Heart left ventricle (tissue), 16 donors: ENCODE measurements at regions not wholly inside any gene's neighbourhood (a gene's known extent, or its start where the extent isn't known, plus 50 kb on each side); places are given as distances from the start of the nearest gene placed in this dataset.
"Not testable (repeated sequence)": the region's sequence is repeated elsewhere in the genome, so short reads cannot be mapped to it uniquely, and the experiment has no call there.

Source experiments
- ATAC-seq, 4 donors: fragments of 200-7000 bp; cut with Tn5 transposase; one replicate each; pipeline ENCODE4 v1.9.1; 2020 to 2022; ENCODE audit warnings: moderate library complexity in 4 of 4, mild to moderate bottlenecking in 3 of 4, moderate number of reproducible peaks in 1 of 4
- DNase-seq, 5 donors: peaks; one replicate each; pipeline ENCODE4 v3.0.0-alpha.2; 2020
- H3K27ac ChIP-seq, 12 donors: fragments of 200-600 bp; sonication (generic) in 4 of 12; one replicate each; pipeline versions ENCODE4 v1.5.0 to v1.8.0; 2016 to 2022; ENCODE audit warnings: mild to moderate bottlenecking in 2 of 12
- H3K27me3 ChIP-seq, 9 donors: fragments of 200-600 bp; sonication (generic) in 2 of 9; one replicate each; pipeline versions ENCODE4 v1.5.1 to v1.8.0; 2016 to 2022; ENCODE audit warnings: mild to moderate bottlenecking in 3 of 9
- H3K36me3 ChIP-seq, 9 donors: fragments of 200-600 bp; sonication (generic) in 2 of 9; one replicate each; pipeline versions ENCODE4 v1.5.0 to v1.8.0; 2018 to 2022; ENCODE audit warnings: mild to moderate bottlenecking in 2 of 9
- H3K4me1 ChIP-seq, 12 donors: fragments of 200-600 bp; sonication (generic) in 4 of 12; one replicate each; pipeline versions ENCODE4 v1.5.0 to v1.8.0; 2016 to 2022; ENCODE audit warnings: mild to moderate bottlenecking in 3 of 12
- H3K4me3 ChIP-seq, 12 donors: fragments of 200-600 bp; sonication (generic) in 4 of 12; one replicate each; pipeline versions ENCODE4 v1.5.0 to v1.8.0; 2017 to 2022; ENCODE audit warnings: mild to moderate bottlenecking in 9 of 12, moderate library complexity in 4 of 12
- H3K9me3 ChIP-seq, 12 donors: fragments of 200-600 bp; sonication (generic) in 4 of 12; one replicate each; pipeline versions ENCODE4 v1.5.0 to v1.8.0; 2016 to 2022; ENCODE audit warnings: mild to moderate bottlenecking in 1 of 12
- CTCF ChIP-seq, 12 donors: fragments of 200-600 bp; sonication (generic) in 4 of 12; IDR thresholded peaks; one replicate each; pipeline versions ENCODE4 v1.5.0 to v1.8.0; 2018 to 2022; ENCODE audit warnings: antibody characterized with exemption in 12 of 12, mild to moderate bottlenecking in 5 of 12
- POLR2A ChIP-seq, 2 donors: fragments of 450-650 bp; IDR thresholded peaks; one replicate each; pipeline ENCODE4 v1.6.1; 2017; ENCODE audit warnings: antibody characterized with exemption in 2 of 2, mild to moderate bottlenecking in 2 of 2, moderate library complexity in 2 of 2
- WGBS, 4 donors: extraction: QIAGEN DNeasy Blood & Tissue Kit in 2 of 4; methylation state at CpG; one replicate each; pipeline versions ENCODE4 v1.1.5 to v1.1.7; 2013 to 2018; 5-methylcytosine and 5-hydroxymethylcytosine counted together
- intact Hi-C, 10 donors: fragments of 100-400 bp; cut with DNase I; formaldehyde crosslinking; loops; one replicate each; pipeline versions ENCODE4 v1.11.1 to v1.14.2; 2022
- donor health status: ischemic (EF 13 %, LVEDD 7.1; RV severe dilation, severe dysfunction).
- donor health status: healthy with polysubstance abuse.
- donor health status: DM: no; HTN: yes; CAD: no.
- donor health status: DM: no; HTN: no; CAD: no.
- donor health status: ischemic (EF 25% LVEDD 6.9; RV normal size, moderate dysfunction).
- donor health status: ischemic (EF 25% LVEDD 5.7; RV mildly dilated, moderate dysfunction).
- donor health status: healthy.
- donor health status: DM: yes; HTN: yes; CAD: no.
- donor health status: ischemic (EF 35%, LVEDD 5.7; RV mildly dilated, moderate dysfunction).
- donor health status: nonischemic (EF 11% LVEDD 7.7; RV severe dilation, severe dysfunction).
- donor health status: DM: yes; HTN: yes; CAD: no.
- donor health status: PGD.
- donor health status: ischemic (EF 29% LVEDD 5.4; RV normal size, mild dysfunction).
- donor health status: nonischemic (EF 23%, LVEDD 6.1; RV moderate dilation, normal function).

GRCh38 chr7:41436139-41436538, 266.8 kb downstream of the INHBA start:
- Histone ChIP-seq H3K27me3 (no peaks in the 10 kb centered on the region), H3K4me3 (no peak overlapping the region), H3K36me3 (no peaks in the 10 kb centered on the region), H3K9me3 (no peaks in the 10 kb centered on the region), H3K27ac (no peak overlapping the region), H3K4me1 (peaks cover 0 to 9% (median 0%) of the 10 kb centered on the region in 12 donors)
- 91 to 96% (median 95%) methylated on average over 3 of the region's 3 CpGs for whole genome bisulfite sequencing, 4 donors
- no peak for DNase-seq
- TF ChIP-seq CTCF (IDR thresholded peaks at IDR 0.05), result no peak
- TF ChIP-seq POLR2A (IDR thresholded peaks at IDR 0.05), result no peak
- intact Hi-C loops, result no loop called here
- ATAC-seq, result no peak

- ATAC-seq, H3K4me3 ChIP-seq, H3K27ac ChIP-seq, H3K4me1 ChIP-seq, intact Hi-C loops, H3K9me3 ChIP-seq, DNase-seq, H3K27me3 ChIP-seq, H3K36me3 ChIP-seq: not testable (repeated sequence)
- WGBS, 4 donors, result 81 to 90% (median 88%) methylated on average over 9 of the region's 9 CpGs
Observed at GRCh38 chr7:41435020-41435419, 267.9 kb downstream of the INHBA start.

GRCh38 chr7:41431671-41432070, 271.2 kb downstream of the INHBA start:
- TF ChIP-seq POLR2A (IDR thresholded peaks at IDR 0.05) (no peak), CTCF (IDR thresholded peaks at IDR 0.05) (no peak)
- no peaks in the 10 kb centered on the region for H3K4me1 ChIP-seq
- H3K36me3 ChIP-seq, result no peaks in the 10 kb centered on the region
- H3K9me3 ChIP-seq, result no peaks in the 10 kb centered on the region
- H3K27me3 ChIP-seq, result no peaks in the 10 kb centered on the region
- intact Hi-C loops, result no loop called here
- WGBS, 4 donors, result 85 to 93% (median 90%) methylated on average over 3 of the region's 3 CpGs
- ATAC-seq (no peak), DNase-seq (no peak)
- no peak overlapping the region for H3K27ac ChIP-seq
- H3K4me3 ChIP-seq, result no peak overlapping the region

- H3K4me3 ChIP-seq, result no peak overlapping the region
- H3K27ac ChIP-seq, result no peak overlapping the region
- DNase-seq (no peak), ATAC-seq (peak in 1 of 4 donors; percentile 70)
- H3K27me3 ChIP-seq, result no peaks in the 10 kb centered on the region
- TF ChIP-seq POLR2A (IDR thresholded peaks at IDR 0.05), result no peak
- TF ChIP-seq CTCF (IDR thresholded peaks at IDR 0.05), result no peak
- no peaks in the 10 kb centered on the region for H3K9me3 ChIP-seq
- H3K36me3 ChIP-seq, result no peaks in the 10 kb centered on the region
- WGBS, 4 donors, result 66 to 89% (median 72%) methylated on average over 4 of the region's 4 CpGs
- H3K4me1 ChIP-seq, result no peaks in the 10 kb centered on the region
- intact Hi-C loops, result no loop called here
Observed at GRCh38 chr7:41428381-41428780, 274.5 kb downstream of the INHBA start.

- Histone ChIP-seq H3K27ac (no peak overlapping the region), H3K27me3 (no peaks in the 10 kb centered on the region), H3K36me3 (no peaks in the 10 kb centered on the region), H3K4me1 (no peaks in the 10 kb centered on the region), H3K9me3 (no peaks in the 10 kb centered on the region), H3K4me3 (no peak overlapping the region)
- intact Hi-C loops, result no loop called here
- TF ChIP-seq POLR2A (IDR thresholded peaks at IDR 0.05) (no peak), CTCF (IDR thresholded peaks at IDR 0.05) (no peak)
- DNase-seq (no peak), ATAC-seq (no peak)
- 84 to 93% (median 90%) methylated on average over 3 of the region's 3 CpGs for WGBS, 4 donors
Observed at GRCh38 chr7:41425926-41426325, 277.0 kb downstream of the INHBA start.
